NB4 (cell line): ENCODE measurements at regions not wholly inside any gene's neighbourhood (a gene's known extent, or its start where the extent isn't known, plus 50 kb on each side); places are given as distances from the start of the nearest gene placed in this dataset.

Source experiments
- DNase-seq: peaks from one replicate; pipeline ENCODE4 v3.0.0; 2010; ENCODE audit warnings: low read depth
- H3K4me3 ChIP-seq: one replicate; pipeline ENCODE4 v1.5.1; 2011; ENCODE audit warnings: mild to moderate bottlenecking, low read depth, low read length, moderate library complexity
- MAX ChIP-seq: IDR thresholded peaks from 2 replicates; pipeline ENCODE4 v1.6.1; 2011; ENCODE audit warnings: low read depth, low read length
- MYC ChIP-seq: IDR thresholded peaks from 2 replicates; pipeline ENCODE4 v1.6.1; 2011; ENCODE audit warnings: low read depth, low read length
- POLR2A ChIP-seq: IDR thresholded peaks from 2 replicates; pipeline ENCODE4 v1.6.1; 2011; ENCODE audit warnings: mild to moderate bottlenecking; ENCODE audit not compliant: insufficient read length; ENCODE audit errors: extremely low read depth
- TF ChIP-seq, protein P1 (sequence below): IDR thresholded peaks from one replicate; pipeline ENCODE4 v1.5.1; 2012; ENCODE audit warnings: low read depth, low read length

GRCh38 chr10:29689001-29689400, 54.2 kb upstream of the SVIL start:
- H3K4me3 ChIP-seq, result no peak overlapping the region
- TF ChIP-seq MYC (no peak), POLR2A (no peak), MAX (no peak)
- TF ChIP-seq, protein P1, sequence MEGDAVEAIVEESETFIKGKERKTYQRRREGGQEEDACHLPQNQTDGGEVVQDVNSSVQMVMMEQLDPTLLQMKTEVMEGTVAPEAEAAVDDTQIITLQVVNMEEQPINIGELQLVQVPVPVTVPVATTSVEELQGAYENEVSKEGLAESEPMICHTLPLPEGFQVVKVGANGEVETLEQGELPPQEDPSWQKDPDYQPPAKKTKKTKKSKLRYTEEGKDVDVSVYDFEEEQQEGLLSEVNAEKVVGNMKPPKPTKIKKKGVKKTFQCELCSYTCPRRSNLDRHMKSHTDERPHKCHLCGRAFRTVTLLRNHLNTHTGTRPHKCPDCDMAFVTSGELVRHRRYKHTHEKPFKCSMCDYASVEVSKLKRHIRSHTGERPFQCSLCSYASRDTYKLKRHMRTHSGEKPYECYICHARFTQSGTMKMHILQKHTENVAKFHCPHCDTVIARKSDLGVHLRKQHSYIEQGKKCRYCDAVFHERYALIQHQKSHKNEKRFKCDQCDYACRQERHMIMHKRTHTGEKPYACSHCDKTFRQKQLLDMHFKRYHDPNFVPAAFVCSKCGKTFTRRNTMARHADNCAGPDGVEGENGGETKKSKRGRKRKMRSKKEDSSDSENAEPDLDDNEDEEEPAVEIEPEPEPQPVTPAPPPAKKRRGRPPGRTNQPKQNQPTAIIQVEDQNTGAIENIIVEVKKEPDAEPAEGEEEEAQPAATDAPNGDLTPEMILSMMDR, result no peak
- peak; percentile 61 for DNase-seq

DNA sequence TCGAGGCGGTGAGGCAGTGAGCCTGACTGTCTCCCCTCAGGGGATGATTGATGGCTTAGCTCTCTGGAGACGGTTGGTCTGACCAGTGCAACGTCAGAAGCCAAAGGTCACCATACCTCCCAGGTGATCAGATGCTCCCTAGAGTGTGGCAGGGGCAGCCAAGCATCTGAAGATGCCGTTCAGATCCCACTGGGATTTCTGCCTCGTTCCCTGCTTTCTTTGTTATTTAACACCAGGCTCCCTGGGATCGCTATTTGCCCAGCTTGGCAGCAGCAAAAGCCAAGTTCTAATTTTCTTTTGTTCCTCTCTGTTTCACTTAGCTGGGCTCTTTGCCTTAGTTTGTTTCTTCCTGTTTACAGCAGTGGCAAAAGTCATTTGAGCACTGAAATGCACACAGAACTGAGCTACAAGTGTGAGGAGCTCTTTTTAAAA, 53.5 kb upstream of the SVIL start:
- peak overlapping the region; percentile 44 for H3K4me3 ChIP-seq
- DNase-seq, result peak; percentile 31
- TF ChIP-seq POLR2A (no peak), MYC (no peak), MAX (no peak)
- TF ChIP-seq, protein P1, result no peak

DNA sequence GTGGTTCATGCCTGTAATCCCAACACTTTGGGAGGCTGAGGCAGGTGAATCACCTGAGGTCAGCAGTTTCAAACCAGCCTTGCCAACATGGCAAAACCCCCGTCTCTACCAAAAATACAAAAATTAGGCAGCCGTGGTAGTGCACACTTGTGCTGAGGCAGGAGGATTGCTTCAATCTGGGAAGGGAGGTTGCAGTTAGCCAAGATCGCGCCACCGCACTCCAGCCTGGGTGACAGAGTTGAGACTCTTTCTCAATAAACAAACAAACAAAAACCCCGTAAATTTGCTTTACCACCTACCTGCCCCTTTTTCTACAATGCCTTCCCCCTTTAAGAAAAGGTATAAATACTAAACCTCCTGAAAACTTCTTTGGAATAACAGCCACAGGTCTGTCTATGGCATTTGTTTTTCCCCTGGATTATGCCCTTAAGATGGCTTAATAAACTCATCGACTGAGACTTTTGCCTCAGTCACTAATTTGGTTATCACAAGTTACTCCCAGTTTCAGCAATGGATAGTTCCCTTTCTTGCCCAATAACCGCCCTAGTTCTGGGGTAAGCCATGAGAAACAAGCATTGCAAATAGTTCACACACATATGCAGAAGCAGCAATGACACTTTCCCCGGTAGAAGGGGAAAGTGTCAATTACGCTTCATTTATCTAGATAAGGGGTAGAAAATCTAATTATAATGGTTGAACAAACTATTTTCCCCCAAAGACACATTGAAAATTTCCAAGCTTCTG, 52.8 kb upstream of the SVIL start:
- DNase-seq, result peak; percentile 85
- TF ChIP-seq, protein P1, result no peak
- TF ChIP-seq MAX (no peak; the same call in 1 of the 2 replicates), MYC (no peak), POLR2A (no peak)
- H3K4me3 ChIP-seq, result peak overlapping the region; percentile 44

- no peak overlapping the region for H3K4me3 ChIP-seq
- TF ChIP-seq POLR2A (no peak), MYC (no peak), MAX (no peak)
- TF ChIP-seq, protein P1, result no peak
These were observed 50.7 kb upstream of the SVIL start for GRCh38 chr10:29685506-29685905.

More at GRCh38 chr10:29685506-29685905, 50.7 kb upstream of the SVIL start:
- DNase-seq, result no peak
